ENCODE measurements at regions not wholly inside any gene's neighbourhood (a gene's known extent, or its start where the extent isn't known, plus 50 kb on each side); places are given as distances from the start of the nearest gene placed in this dataset.

- TF ChIP-seq, protein P1, sequence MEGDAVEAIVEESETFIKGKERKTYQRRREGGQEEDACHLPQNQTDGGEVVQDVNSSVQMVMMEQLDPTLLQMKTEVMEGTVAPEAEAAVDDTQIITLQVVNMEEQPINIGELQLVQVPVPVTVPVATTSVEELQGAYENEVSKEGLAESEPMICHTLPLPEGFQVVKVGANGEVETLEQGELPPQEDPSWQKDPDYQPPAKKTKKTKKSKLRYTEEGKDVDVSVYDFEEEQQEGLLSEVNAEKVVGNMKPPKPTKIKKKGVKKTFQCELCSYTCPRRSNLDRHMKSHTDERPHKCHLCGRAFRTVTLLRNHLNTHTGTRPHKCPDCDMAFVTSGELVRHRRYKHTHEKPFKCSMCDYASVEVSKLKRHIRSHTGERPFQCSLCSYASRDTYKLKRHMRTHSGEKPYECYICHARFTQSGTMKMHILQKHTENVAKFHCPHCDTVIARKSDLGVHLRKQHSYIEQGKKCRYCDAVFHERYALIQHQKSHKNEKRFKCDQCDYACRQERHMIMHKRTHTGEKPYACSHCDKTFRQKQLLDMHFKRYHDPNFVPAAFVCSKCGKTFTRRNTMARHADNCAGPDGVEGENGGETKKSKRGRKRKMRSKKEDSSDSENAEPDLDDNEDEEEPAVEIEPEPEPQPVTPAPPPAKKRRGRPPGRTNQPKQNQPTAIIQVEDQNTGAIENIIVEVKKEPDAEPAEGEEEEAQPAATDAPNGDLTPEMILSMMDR (conservative IDR thresholded peaks at IDR 0.05; ENCODE audit: low read depth in 2 of 2) = no peak
- TF ChIP-seq EZH2 (IDR thresholded peaks at IDR 0.05; ENCODE audit: low read depth, unreplicated experiment) (no peak), REST (IDR thresholded peaks at IDR 0.05; ENCODE audit: unreplicated experiment) (no peak), ZNF331 (CRISPR knock-in tag; IDR thresholded peaks at IDR 0.05; ENCODE audit: low read depth) (no peak), EZH2phosphoT487 (IDR thresholded peaks at IDR 0.05; ENCODE audit: unreplicated experiment) (no peak), POLR2AphosphoS5 (IDR thresholded peaks at IDR 0.05; ENCODE audit: low read depth) (no peak), CREB1 (CRISPR knock-in tag; IDR thresholded peaks at IDR 0.05; ENCODE audit: low read depth) (no peak), ETS1 (IDR thresholded peaks at IDR 0.05) (no peak), JUNB (IDR thresholded peaks at IDR 0.05; ENCODE audit: unreplicated experiment) (no peak), NANOG (IDR thresholded peaks at IDR 0.05; ENCODE audit: borderline replicate concordance) (no peak), STAT1 (IDR thresholded peaks at IDR 0.05; ENCODE audit: unreplicated experiment) (no peak)
- TF ChIP-seq, protein P2, sequence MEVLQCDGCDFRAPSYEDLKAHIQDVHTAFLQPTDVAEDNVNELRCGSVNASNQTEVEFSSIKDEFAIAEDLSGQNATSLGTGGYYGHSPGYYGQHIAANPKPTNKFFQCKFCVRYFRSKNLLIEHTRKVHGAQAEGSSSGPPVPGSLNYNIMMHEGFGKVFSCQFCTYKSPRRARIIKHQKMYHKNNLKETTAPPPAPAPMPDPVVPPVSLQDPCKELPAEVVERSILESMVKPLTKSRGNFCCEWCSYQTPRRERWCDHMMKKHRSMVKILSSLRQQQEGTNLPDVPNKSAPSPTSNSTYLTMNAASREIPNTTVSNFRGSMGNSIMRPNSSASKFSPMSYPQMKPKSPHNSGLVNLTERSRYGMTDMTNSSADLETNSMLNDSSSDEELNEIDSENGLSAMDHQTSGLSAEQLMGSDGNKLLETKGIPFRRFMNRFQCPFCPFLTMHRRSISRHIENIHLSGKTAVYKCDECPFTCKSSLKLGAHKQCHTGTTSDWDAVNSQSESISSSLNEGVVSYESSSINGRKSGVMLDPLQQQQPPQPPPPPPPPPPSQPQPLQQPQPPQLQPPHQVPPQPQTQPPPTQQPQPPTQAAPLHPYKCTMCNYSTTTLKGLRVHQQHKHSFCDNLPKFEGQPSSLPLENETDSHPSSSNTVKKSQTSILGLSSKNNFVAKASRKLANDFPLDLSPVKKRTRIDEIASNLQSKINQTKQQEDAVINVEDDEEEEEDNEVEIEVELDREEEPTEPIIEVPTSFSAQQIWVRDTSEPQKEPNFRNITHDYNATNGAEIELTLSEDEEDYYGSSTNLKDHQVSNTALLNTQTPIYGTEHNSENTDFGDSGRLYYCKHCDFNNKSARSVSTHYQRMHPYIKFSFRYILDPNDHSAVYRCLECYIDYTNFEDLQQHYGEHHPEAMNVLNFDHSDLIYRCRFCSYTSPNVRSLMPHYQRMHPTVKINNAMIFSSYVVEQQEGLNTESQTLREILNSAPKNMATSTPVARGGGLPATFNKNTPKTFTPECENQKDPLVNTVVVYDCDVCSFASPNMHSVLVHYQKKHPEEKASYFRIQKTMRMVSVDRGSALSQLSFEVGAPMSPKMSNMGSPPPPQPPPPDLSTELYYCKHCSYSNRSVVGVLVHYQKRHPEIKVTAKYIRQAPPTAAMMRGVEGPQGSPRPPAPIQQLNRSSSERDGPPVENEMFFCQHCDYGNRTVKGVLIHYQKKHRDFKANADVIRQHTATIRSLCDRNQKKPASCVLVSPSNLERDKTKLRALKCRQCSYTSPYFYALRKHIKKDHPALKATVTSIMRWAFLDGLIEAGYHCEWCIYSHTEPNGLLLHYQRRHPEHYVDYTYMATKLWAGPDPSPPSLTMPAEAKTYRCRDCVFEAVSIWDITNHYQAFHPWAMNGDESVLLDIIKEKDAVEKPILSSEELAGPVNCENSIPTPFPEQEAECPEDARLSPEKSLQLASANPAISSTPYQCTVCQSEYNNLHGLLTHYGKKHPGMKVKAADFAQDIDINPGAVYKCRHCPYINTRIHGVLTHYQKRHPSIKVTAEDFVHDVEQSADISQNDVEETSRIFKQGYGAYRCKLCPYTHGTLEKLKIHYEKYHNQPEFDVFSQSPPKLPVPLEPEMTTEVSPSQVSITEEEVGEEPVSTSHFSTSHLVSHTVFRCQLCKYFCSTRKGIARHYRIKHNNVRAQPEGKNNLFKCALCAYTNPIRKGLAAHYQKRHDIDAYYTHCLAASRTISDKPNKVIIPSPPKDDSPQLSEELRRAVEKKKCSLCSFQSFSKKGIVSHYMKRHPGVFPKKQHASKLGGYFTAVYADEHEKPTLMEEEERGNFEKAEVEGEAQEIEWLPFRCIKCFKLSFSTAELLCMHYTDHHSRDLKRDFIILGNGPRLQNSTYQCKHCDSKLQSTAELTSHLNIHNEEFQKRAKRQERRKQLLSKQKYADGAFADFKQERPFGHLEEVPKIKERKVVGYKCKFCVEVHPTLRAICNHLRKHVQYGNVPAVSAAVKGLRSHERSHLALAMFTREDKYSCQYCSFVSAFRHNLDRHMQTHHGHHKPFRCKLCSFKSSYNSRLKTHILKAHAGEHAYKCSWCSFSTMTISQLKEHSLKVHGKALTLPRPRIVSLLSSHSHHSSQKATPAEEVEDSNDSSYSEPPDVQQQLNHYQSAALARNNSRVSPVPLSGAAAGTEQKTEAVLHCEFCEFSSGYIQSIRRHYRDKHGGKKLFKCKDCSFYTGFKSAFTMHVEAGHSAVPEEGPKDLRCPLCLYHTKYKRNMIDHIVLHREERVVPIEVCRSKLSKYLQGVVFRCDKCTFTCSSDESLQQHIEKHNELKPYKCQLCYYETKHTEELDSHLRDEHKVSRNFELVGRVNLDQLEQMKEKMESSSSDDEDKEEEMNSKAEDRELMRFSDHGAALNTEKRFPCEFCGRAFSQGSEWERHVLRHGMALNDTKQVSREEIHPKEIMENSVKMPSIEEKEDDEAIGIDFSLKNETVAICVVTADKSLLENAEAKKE (CRISPR knock-in tag; IDR thresholded peaks at IDR 0.05) = no peak
Observed at GRCh38 chr14:55835985-55836384, 256.0 kb downstream of the KTN1 start.

Data from GM23338 (cell line).